ENCODE measurements at regions not wholly inside any gene's neighbourhood (a gene's known extent, or its start where the extent isn't known, plus 50 kb on each side); places are given as distances from the start of the nearest gene placed in this dataset.

DNA sequence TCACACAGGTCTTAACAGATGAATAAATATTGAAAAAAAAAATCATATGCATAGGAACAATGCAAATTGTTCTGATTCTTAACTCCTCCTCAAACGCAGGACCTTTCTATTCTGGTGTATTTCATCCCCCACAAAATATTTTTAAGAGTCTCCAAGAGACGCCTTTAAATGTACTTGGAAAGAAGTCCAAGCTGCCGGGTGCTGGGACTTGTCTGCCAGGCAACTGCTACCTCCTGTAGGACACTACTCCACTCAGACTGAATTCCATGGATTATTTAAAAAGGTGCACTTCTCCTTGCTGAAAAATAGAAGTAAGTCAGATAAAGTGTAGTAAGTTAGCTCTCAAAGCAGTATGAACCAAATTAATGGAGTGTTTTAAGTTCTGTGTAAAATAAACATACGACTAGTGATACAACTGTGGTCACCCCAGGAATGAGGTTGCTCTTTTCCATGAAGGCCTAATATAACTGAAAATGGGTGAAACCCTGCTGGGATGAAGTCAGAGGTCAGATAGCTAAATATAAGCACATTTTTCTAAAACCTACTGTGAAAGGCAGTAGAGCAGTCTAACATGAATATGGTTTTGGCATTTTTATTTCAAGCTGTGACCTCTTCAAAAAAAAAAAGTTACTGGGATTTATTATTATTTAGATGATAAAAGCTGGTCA lies 189.2 kb upstream of the PBX1 start:
- H3K4me1 ChIP-seq (ENCODE audit: control insufficient read depth, insufficient read depth, low read length), result no peaks in the 10 kb centered on the region
- ChIA-PET POLR2A (no interaction called here), CTCF (no interaction called here)
- H3K36me3 ChIP-seq (ENCODE audit: control insufficient read depth in 2 of 2, insufficient read depth in 1 of 2, low read length in 2 of 2), result no peaks in the 10 kb centered on the region
- no peak for TF ChIP-seq SP3 (tag by site-specific recombination; IDR thresholded peaks at IDR 0.05)
- TF ChIP-seq FEZF1 (tag by site-specific recombination; IDR thresholded peaks at IDR 0.05), result 0 out of 2 replicates have a peak, but pooled peaks have one; percentile 9
- no peak overlapping the region for H3K27ac ChIP-seq (ENCODE audit: extremely low read depth, low read depth, low read length)
- H3K9me3 ChIP-seq (ENCODE audit: control insufficient read depth, insufficient read depth, low read depth, low read length), result no peaks in the 10 kb centered on the region
- H3K4me3 ChIP-seq (ENCODE audit: low read depth, low read length), result no peak overlapping the region

DNA sequence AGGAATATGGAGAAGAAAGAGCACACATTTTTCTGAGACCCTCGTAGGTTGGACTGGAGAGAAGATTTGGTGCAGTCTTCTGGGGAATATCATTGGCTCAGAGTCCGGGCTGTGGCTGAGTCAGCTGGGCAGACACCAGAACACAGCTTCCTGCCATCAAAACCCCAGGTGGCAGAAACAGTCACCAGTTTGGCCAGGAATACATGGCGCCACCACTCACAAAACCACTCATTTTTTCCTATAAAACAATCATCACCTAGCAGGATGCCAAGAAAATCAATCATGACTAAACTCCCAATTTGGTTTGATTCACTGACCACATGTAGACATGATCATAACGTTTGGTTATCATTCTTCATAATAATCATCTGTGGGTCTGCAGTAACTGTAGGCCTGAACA lies 178.1 kb upstream of the PBX1 start:
- Histone ChIP-seq H3K27ac (ENCODE audit: extremely low read depth, low read depth, low read length) (no peak overlapping the region), H3K36me3 (ENCODE audit: control insufficient read depth in 2 of 2, insufficient read depth in 1 of 2, low read length in 2 of 2) (no peaks in the 10 kb centered on the region), H3K9me3 (ENCODE audit: control insufficient read depth, insufficient read depth, low read depth, low read length) (no peaks in the 10 kb centered on the region), H3K4me1 (ENCODE audit: control insufficient read depth, insufficient read depth, low read length) (no peaks in the 10 kb centered on the region), H3K4me3 (ENCODE audit: low read depth, low read length) (no peak overlapping the region)
- CTCF ChIA-PET, result interaction anchor here (0.6 kb wide), 1 partner anchor 467 kb away, joined by 3 read pairs; no protein-coding TSS in a partner anchor
- POLR2A ChIA-PET, result interaction anchor here (0.7 kb wide), 1 partner anchor 15 kb away, joined by 3 read pairs; no protein-coding TSS in a partner anchor
- TF ChIP-seq ZNF660 (tag by site-specific recombination; IDR thresholded peaks at IDR 0.05) (peak; percentile 48; the same call in 1 of the 2 replicates), WT1 (tag by site-specific recombination; IDR thresholded peaks at IDR 0.05) (no peak), ZNF621 (tag by site-specific recombination; IDR thresholded peaks at IDR 0.05) (no peak), ZNF426 (tag by site-specific recombination; IDR thresholded peaks at IDR 0.05) (no peak), ZNF404 (tag by site-specific recombination; IDR thresholded peaks at IDR 0.05) (no peak), ZNF169 (tag by site-specific recombination; IDR thresholded peaks at IDR 0.05) (no peak), ZFP69B (tag by site-specific recombination; IDR thresholded peaks at IDR 0.05) (no peak), KLF8 (tag by site-specific recombination; IDR thresholded peaks at IDR 0.05) (no peak), ZBTB20 (tag by site-specific recombination; IDR thresholded peaks at IDR 0.05) (peak; percentile 79), ZIC2 (tag by site-specific recombination; IDR thresholded peaks at IDR 0.05) (peak; percentile 89)
- TF ChIP-seq, protein P1, sequence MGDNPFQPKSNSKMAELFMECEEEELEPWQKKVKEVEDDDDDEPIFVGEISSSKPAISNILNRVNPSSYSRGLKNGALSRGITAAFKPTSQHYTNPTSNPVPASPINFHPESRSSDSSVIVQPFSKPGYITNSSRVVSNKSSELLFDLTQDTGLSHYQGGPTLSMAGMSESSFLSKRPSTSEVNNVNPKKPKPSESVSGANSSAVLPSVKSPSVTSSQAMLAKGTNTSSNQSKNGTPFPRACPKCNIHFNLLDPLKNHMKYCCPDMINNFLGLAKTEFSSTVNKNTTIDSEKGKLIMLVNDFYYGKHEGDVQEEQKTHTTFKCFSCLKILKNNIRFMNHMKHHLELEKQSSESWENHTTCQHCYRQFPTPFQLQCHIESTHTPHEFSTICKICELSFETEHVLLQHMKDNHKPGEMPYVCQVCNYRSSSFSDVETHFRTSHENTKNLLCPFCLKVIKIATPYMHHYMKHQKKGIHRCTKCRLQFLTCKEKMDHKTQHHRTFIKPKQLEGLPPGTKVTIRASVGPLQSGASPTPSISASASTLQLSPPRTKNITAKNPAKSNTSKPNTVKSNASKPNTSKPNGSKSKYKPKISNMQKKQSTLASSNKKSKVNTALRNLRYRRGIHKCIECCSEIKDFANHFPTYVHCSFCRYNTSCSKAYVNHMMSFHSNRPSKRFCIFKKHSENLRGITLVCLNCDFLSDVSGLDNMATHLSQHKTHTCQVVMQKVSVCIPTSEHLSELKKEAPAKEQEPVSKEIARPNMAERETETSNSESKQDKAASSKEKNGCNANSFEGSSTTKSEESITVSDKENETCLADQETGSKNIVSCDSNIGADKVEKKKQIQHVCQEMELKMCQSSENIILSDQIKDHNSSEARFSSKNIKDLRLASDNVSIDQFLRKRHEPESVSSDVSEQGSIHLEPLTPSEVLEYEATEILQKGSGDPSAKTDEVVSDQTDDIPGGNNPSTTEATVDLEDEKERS (tag by site-specific recombination; IDR thresholded peaks at IDR 0.05), result no peak

DNA sequence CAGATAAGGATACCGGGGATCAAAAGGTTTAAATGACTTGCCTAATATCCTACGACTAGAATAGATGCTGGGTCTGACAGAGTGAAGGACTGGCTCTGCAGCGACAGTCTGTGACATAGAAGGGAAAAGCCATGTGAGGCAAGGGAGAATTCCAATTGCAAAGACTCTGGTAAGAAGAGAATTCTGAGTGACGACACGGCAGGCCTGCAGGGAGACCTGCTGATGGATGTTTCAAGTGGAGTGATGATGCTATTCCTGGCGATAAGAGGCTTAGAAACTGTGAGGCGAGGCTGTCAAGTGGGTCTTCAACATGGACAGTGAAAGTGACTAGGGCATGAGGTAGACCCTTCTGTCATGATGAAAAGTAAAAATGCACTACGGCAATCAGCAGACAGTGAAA lies 176.6 kb upstream of the PBX1 start:
- CTCF ChIA-PET, result interaction anchor here (0.5 to 0.6 kb wide), 2 partner anchors 194 to 275 kb away, joined by 3 read pairs; no protein-coding TSS in a partner anchor
- Histone ChIP-seq H3K27ac (ENCODE audit: extremely low read depth, low read depth, low read length) (no peak overlapping the region), H3K4me3 (ENCODE audit: low read depth, low read length) (no peak overlapping the region), H3K9me3 (ENCODE audit: control insufficient read depth, insufficient read depth, low read depth, low read length) (no peaks in the 10 kb centered on the region), H3K4me1 (ENCODE audit: control insufficient read depth, insufficient read depth, low read length) (no peaks in the 10 kb centered on the region), H3K36me3 (ENCODE audit: control insufficient read depth in 2 of 2, insufficient read depth in 1 of 2, low read length in 2 of 2) (no peaks in the 10 kb centered on the region)
- POLR2A ChIA-PET, result no interaction called here
- TF ChIP-seq ZNF155 (tag by site-specific recombination; IDR thresholded peaks at IDR 0.05) (no peak), ZNF664 (tag by site-specific recombination; IDR thresholded peaks at IDR 0.05) (no peak), ZNF133 (tag by site-specific recombination; IDR thresholded peaks at IDR 0.05) (no peak), ZBTB1 (tag by site-specific recombination; IDR thresholded peaks at IDR 0.05) (no peak), ZNF555 (tag by site-specific recombination; conservative IDR thresholded peaks at IDR 0.05) (no peak), GFI1B (tag by site-specific recombination; IDR thresholded peaks at IDR 0.05) (no peak)
- TF ChIP-seq, protein P2, sequence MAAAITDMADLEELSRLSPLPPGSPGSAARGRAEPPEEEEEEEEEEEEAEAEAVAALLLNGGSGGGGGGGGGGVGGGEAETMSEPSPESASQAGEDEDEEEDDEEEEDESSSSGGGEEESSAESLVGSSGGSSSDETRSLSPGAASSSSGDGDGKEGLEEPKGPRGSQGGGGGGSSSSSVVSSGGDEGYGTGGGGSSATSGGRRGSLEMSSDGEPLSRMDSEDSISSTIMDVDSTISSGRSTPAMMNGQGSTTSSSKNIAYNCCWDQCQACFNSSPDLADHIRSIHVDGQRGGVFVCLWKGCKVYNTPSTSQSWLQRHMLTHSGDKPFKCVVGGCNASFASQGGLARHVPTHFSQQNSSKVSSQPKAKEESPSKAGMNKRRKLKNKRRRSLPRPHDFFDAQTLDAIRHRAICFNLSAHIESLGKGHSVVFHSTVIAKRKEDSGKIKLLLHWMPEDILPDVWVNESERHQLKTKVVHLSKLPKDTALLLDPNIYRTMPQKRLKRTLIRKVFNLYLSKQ (tag by site-specific recombination; IDR thresholded peaks at IDR 0.05; ENCODE audit: borderline replicate concordance), result no peak

Data from HEK293 (cell line).